ENCODE measurements at regions not wholly inside any gene's neighbourhood (a gene's known extent, or its start where the extent isn't known, plus 50 kb on each side); places are given as distances from the start of the nearest gene placed in this dataset.

DNA sequence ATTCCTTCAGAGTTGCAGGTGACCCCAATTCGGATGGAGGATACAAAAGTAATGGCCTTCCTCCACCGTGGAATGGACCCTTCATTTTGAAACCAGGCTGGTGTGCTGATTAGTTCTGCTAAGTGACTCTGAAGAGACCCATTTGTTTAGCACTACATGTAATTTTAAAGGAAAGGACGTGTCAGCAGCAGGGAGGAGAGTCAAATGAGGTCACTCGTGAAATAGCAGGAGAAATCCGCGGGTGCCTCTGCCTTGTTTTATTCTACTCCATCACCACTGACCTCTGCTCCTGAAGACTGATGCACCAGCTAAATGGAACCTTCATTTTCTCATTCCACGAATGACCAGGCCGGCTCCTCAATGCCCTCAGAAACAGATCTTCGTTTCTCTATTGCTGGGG is 589.2 kb downstream of the CDH11 start:
- DNase-seq, result peak; percentile 20

DNA sequence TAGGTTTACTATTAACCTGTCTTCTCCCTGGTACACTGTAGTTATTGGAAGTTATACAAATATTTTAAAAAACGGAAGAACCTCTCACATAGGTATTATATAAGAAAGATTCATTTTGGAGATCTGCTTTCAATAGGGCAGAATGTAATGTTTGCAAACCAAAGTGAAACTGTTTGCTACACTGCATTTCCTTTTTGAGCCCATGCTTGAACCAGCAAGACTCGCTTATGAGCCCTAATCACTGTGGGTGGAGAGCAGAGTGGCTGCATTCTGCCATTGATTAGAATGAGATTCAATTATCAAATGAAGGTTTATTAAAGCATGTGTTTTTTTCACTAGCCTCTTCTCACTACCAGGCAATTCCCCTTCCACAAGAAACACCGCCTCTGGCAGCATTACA is 589.7 kb downstream of the CDH11 start:
- DNase-seq, result no peak

DNA sequence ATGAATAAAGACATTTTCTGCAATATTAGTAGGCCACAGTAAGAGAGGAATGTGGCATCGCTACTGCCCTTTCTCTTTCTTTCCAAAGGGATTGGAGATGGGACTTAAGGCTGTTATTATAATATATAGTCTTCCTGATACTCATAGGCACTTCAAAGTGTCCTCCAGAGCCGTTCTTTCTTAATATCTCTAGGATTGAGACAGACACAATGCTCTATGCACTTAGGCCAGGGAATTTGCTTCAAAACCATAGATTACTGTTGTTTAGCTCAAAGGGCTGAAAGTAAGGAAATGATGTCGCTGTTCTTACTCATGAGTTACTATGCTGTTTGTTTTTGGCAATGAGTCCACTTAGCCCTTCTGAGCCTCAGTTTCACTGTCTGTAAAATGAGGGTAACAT is 590.5 kb downstream of the CDH11 start:
- no peak for DNase-seq

DNA sequence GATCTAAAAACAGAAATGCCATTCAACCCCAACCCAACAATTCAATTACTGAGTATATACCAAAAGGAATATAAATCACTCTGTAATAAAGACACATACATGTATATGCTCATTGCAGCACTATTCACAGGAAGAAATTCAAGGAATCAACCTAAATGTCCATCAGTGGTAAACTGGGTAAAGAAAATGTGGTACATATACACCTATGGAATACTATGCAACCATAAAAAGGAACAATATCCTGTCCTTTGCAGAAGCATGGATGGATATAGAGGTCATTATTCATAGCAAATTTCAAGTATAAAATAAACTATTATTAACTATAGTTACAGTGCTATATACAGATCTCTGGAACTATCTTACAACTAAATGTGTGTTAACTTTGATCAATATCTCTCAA is 599.3 kb downstream of the CDH11 start:
- no peak for DNase-seq

DNA sequence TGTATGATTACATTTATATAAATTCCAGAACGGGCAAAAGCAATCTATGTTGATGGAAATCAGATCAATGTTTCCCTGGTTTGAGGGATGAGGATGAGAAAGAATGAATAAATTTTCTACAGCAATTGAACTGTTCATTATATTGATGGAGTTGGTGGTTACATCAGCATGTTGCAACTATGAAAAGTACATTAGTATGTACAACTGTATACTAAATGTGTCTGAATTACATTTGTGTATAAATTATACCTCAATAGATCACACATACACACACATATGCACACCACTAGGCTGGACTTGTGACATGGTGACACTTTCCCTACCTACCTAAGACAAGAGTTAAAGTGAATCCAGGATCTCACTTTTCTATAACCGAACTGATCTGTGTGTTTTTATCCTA is 608.0 kb downstream of the CDH11 start:
- no peak for DNase-seq

DNA sequence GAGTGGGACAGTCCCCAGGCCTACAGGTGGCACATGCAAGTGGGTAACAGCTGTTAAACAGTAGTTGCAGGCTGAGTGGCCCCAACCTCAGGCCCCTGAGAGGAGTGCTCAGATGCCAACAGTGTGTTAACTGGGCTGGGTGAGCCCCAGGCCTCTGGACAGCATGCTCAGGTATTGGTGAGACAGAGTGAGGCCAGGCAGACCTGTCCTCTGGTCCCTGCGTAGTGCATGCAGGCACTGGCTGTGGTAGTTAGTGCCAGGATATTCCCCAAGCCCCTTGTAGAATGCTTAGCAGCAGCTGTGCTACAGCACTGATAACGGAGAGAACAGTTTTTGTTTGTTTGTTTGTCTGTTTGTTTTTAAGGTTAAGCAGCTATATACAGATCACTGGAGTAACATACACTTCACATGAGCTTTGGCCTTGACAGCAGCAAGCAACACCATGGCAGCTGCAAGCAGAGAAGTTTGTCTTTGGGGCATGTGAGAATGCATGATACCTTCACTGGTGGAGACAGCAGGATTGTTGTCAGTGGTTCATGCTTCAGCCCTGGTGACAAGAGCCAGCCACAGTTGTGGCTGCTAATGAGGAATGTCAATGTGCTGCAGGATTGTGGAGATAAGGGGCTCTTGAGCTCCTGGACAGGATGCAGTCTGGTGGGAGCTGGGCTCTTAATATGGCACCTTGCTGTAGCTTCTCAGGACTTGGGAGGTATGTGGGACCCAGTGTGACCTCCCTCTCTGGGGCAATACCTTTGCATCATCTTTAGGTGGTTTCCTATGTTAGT is 614.4 kb downstream of the CDH11 start:
- no peak for DNase-seq

DNA sequence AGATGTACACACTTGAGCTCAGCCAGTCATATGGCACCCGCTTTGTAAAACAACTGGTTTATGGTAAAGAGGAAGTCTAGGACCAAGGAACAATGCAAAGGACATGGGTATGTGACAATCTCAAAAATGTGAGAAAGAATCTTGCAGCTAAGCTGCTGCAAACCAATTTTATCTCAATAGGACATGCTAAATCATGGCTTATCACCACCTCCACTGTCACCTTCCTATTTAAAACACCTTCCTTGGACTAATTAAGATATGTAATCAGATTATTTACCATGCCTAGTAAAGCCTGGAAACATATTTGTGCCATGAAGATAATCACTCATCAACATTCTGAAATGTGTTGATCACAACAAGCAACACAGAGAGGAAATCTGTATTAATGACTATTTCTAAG is 622.7 kb downstream of the CDH11 start:
- DNase-seq, result no peak

DNA sequence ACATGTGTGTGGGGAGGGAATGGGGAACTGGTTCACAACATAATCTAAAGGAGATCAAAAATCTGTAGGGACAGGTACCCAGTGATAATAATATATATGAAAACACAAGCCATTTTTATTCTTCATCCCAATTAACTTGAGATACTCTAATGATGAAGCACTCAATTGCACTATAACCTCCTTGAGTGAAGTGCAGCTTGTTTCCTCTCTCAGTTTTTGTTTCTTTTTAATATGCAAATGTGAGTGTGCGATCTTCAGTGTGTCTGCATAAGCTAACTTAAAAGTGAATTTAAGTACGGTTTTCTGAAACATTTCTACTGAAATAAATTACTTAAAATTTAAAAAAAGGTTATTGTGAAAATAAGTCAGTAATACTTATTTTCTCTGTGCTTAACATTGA is 623.5 kb downstream of the CDH11 start:
- DNase-seq, result no peak

DNA sequence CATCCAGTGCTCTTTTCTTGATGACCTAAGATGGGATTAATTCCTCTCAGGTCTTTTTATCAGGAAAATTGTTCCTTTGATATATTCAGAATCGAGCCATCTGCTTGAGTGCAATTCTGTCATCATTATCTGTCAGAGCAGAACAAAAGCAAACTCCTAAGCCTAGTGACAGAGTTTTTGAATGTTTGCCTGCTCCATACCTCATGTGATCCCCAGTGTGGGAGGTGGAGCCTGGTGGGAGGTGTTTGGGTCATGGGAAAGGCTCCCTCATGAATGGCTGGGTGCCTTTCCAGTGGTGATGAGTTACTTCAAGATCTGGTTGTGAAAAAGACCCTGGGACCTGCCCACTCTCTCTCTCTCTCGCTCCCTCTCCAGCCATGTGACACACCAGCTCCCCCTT is 628.2 kb downstream of the CDH11 start:
- no peak for DNase-seq

DNA sequence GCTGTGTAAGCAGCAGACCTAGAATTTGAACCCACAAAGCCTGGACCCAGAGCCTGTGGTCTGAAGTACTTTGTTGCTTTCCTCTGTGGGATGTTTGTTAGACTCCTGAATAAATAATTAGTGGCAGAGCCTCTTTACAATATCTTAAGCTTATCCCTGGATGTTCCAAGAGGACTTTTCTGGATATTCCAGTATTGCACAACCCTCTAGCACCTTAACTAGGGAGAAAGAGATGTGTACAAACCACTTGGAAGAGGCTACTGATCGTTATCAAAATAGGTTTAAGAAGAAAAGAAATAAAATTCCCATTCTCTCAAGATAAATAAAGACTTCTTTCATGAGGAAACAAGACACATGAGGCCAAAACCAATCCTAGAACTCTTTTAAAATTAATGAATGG is 632.4 kb downstream of the CDH11 start:
- DNase-seq, result no peak

DNA sequence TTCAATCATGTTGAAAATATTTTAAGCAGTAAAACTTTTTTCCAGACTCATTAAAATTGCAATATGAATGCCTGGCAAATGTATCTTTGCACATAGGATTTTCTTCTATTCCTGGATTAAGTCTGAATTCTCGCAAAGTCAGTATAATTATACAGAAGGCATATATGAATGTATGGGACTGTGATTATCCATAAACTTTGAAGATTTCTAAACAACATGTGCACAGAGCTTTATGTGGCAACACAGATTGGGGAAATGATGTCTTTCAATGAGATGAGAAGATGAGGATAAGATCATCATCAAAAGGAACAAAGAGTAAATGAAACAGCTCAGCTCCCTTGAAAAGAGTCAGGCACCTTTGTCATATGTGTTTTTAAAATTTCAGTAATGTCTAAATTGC is 635.3 kb downstream of the CDH11 start:
- no peak for DNase-seq

DNA sequence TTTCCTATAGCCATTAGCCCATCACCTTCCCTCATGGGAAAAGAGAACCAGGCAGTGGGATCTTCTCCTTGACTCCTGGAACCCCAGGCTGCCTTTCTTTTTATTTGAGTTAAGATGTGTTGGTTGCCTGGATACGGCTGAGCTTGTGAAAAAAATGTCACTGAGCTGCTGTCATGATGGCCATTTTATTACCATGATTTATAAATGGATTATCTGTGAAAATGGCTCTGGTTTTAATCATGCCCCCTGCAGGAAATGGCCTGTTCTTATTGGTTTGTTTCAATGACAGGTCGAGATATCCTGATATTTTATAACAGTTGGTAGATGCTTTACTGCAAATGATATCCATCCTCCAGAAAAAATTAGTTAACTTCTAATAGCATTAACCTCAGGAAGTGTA is 640.4 kb downstream of the CDH11 start:
- no peak for DNase-seq

DNA sequence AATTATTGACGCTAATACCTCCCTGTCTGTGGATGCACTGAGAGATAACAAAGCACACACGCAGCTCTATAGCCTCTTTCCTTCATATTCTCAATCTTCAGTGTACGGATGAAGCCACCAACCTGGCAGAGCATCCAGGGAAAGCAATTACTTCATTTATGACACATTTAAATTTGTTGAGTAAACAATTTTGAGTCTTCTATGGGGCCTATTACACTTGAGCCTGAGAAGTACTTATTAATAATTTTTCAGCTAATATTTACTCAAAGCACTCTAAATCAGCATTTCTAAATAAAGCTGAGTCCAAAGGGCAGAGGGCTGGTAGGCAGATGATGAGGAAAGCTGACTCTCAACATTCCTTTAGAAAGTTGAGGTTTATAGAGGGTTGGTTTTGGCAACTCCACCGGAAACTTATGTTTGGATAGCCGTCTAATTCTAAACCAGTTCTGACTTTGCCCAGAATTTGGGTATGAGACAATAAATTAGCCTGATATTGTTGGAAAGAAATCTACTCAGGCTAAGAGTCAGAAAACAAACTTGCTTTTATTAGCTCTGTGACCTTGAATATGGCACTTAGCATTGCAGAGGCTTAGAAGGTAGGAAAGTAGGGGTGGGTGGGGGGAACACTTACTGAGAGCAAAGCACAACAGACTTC is 643.5 kb downstream of the CDH11 start:
- no peak for DNase-seq

DNA sequence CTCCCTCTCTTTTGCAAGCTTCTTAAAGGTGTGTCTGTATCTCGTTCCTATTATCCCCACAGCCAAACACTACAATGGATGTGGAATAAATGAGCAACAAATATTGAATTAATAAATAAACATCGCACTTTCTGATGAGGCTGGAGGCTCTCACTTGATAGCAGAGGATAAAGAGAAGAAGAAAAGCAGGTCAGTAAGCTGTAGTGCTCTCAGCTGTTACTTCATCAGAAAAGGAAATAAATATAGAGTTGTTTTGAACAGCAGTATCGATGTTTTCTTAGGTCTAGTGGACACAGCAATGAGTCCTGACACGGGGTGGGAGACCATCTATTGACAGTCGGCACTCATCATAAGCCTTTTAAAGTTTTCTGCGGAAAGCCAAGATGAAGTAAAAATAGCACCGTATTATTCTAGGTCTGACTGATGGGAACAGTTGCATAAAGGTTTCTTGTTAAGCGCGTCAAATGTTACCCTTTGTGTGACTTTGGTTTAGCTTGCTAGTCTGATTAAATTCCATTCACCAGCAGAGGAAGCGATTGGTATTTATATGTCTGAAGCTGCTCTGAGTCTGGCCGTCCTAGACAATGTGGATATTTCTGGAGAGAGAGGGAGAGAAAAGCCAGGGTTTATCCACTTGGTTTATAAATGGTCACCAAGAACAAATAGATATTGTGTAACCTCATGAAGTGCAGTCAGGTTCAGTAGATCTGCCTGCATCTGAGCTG is 646.1 kb downstream of the CDH11 start:
- no peak for DNase-seq

DNA sequence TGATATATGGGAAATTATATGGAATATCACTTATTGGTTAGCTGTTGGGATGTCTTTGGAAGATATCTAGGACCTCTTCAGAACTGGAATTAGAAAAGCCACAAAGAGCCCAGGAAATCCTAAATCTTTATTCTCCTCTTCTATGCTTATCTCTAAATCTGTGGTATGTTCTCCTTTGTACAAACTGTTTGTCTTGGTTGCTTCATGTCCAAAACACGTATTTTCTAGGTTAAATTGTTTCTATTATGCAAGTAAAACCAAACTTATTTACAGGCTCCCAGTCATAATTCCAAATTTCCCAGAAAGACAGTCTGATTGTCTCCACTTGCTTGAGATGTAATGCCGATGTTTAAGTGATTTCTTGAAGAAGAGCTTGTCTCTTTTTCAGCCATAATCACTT is 650.9 kb downstream of the CDH11 start:
- no peak for DNase-seq

DNA sequence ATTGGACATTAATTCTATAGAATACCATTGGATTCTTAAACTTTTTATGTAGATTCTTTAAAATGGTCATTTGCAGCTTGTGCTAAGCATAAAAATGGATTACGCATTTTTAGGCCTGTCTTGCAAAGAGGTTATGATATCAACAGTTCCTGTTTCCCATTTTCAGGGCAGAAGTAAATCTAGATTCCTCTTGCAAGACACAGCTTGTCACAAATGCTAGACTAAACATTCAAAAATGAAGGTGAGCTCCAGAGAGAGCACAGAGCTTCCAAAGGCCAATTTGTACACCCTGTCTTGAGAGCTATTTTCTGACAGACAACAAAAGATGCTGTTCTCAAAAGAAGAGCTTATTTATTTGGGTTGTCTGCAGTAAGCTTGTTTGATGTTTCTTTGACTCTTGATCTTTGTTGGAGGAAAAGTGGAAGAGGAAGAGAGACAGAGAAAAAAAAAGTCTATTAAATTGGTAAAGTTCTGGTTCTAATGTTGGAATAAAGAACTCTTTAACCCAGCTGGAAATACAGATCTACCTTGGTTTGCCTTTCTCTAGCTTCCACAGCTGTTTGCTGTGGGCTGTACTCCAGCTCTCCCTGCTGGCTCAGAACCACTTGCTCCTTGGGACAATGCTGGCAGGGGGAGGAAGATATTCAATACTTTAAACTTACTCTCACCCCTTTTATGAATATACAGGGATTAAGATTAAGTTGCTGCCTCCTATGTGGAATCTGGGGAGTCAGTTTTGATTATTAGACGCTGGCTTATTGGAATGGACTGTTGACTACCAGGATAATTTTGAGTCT is 651.8 kb downstream of the CDH11 start:
- no peak for DNase-seq

DNA sequence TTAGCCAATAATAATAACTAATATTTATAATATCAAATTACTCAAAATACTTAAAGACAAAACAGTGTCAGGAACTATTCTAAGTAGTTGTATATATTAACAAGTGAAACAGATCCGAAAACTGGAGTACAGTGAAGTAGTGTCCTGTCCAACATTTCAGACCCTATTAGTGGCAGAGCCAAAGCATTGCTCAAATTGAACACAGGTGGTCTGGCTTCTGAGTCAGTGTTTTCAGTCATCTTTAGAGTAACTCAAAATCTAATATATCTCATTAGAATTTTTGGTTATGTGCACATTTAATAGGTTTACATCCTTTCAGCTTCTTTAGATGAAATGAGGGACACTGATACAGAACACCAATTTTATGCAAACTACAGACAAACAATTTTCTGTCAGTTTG is 652.5 kb downstream of the CDH11 start:
- DNase-seq, result no peak

DNA sequence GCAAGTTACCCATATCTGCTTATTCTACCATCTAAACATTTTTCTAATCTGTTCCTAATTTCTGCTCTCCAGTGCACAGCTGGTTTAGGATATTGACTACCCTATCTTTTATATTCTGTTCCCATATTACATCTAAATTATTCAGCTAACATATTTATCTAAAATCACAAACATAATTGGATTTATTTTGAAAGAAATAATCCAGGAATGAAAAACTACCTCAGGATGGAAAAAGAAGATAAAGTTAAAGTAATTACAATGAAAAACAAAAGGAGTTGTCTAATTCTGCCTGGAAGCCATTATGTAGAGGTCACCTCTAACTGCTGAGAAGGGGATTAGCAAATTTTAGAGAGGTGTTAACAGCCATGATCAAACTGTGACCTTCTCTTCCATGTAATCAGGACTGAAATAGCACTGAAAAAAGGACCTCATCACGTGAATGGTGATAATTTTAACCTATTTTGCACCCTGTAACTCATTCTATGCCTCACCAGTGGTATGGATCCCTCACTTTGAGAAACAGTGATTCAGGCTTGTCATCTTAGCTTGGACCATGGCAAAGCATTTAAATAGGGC is 653.3 kb downstream of the CDH11 start:
- no peak for DNase-seq

DNA sequence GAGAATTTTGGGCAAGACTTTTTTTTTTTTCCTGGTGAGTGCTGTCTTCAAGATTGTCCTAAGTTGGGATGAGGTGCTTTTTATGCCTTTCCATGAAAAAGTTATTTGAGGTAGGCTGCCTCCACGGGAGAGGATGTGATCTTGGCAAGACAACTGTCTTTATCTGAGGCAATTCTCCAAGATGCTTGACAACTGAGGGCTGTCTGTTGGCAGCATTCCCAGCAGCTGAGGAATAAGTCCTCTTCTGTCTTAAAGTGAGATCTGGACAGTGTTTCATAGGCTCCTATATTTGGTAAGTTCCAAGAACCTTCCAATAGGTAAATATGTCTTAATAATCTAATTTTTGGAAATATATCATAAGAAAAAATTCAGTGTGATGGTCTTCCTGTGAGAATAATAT is 662.0 kb downstream of the CDH11 start:
- DNase-seq, result no peak

DNA sequence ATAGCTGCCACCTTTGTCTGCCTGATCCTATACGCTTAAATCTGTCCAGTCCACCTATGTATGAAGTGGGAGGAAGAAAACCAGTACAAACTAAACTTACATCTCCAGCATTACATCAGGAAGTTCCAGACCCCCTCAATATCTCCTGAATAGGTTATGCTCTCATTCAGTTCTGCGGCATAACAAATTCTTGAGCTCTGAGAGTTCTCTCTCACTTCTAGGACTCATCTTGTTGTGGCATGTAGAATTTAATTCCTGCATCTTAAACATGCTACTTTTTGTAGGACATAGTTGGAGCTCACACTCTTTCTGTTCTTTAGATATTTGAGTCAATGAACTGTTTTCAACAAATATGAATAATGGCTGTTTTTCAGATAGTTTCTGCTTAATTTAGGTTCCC is 662.5 kb downstream of the CDH11 start:
- DNase-seq, result no peak

DNA sequence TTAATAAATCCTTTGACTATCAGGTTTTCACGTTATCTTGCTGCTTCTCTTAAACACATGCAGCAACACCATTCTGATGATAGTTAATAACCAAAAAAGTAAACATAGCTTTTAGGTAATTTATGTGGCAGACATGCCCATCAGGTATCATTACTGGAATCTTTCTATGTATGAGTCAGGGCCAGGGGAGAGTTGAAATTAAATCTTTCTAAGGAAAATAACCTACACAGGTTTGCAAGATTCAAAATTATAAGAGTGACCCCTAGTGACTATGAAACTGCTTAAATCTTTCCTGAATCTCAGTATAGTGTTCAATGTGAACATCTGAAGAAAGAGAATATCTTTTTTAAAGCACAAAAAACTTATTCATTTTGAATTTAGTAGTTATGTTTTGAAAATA is 666.6 kb downstream of the CDH11 start:
- no peak for DNase-seq

DNA sequence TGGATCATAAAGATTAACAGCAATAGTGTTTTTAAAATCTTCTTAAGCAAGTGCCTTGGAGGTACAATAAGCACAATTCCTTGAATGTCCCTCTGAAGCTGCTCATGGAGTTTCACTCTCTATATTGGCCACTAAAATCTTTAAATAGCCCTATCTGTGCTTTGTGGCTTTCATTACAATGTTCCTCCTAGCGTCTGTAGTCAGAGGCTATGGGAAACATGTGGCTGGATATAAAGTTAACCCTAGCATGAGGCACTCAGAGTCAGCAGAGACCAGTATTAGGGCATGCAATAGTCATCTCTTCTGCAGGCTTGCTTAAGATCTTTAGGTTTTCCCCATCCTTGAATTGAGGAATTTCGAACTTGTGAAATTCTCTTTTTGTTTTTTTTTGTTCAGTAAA is 668.2 kb downstream of the CDH11 start:
- DNase-seq, result no peak

DNA sequence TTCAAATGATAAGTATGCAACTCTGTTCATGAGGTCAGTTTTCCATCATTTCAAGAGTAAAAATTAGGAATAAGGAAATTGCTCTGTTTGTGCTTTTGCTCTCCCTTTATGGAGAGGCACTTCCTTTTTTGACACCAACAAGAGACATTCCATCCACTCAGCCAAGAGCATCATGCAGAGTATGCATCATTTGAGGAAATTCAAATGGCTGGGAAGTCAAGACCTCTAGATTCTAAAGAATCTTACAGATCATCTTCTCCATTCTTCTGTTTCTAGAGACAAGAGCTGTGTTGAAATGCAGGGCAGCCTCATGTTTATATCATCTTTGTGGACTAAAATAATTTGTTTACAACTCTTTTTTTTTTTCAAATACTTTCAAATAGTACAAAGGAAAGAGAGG is 669.4 kb downstream of the CDH11 start:
- no peak for DNase-seq
